Ovary (tissue), 7 donors: ENCODE measurements at regions not wholly inside any gene's neighbourhood (a gene's known extent, or its start where the extent isn't known, plus 50 kb on each side); places are given as distances from the start of the nearest gene placed in this dataset.

Source experiments
- DNase-seq, 5 donors: peaks; one replicate each; pipeline ENCODE4 v3.0.0-alpha.2; 2019 to 2020
- H3K27ac ChIP-seq, 2 donors: fragments of 200-600 bp; one replicate each; pipeline versions ENCODE4 v1.5.1 to v1.8.0; 2019 to 2022
- H3K27me3 ChIP-seq: fragments of 200-600 bp; one replicate; pipeline ENCODE4 v1.8.0; 2022
- H3K36me3 ChIP-seq: fragments of 200-600 bp; sonication (generic); one replicate; pipeline ENCODE4 v1.5.1; 2019
- H3K4me1 ChIP-seq: one replicate; pipeline ENCODE4 v1.8.1; 2013; ENCODE audit warnings: mild to moderate bottlenecking, moderate library complexity; ENCODE audit not compliant: insufficient read depth
- H3K4me3 ChIP-seq: fragments of 200-600 bp; sonication (generic); one replicate; pipeline ENCODE4 v1.5.1; 2017
- H3K9me3 ChIP-seq, 2 donors: fragments of 200-600 bp in 1 of 2; sonication (generic) in 1 of 2; one replicate each; pipeline versions ENCODE4 v1.5.1 to v1.8.1; 2013 to 2019; ENCODE audit warnings: mild to moderate bottlenecking in 1 of 2, moderate library complexity in 1 of 2
- CTCF ChIP-seq, 3 donors: fragments of 450-650 bp in 2 of 3; fragments of 200-600 bp in 1 of 3; IDR thresholded peaks; one replicate each; pipeline versions ENCODE4 v1.5.1 to v1.8.0; 2016 to 2022; ENCODE audit warnings: antibody characterized with exemption in 3 of 3, mild to moderate bottlenecking in 1 of 3
- EP300 ChIP-seq: sonication (generic); formaldehyde crosslinking; IDR thresholded peaks from one replicate; pipeline ENCODE4 v1.6.1; 2017; ENCODE audit warnings: antibody characterized with exemption
- POLR2A ChIP-seq: fragments of 450-650 bp; IDR thresholded peaks from one replicate; pipeline ENCODE4 v1.6.1; 2017; ENCODE audit warnings: antibody characterized with exemption, mild to moderate bottlenecking, moderate library complexity
- WGBS, 3 donors: extraction: QIAGEN DNeasy Blood & Tissue Kit in 1 of 3; methylation state at CpG; one replicate each; pipeline versions ENCODE4 v1.1.5 to v1.1.7; 2013 to 2017; 5-methylcytosine and 5-hydroxymethylcytosine counted together
- intact Hi-C, 4 donors: fragments of 100-400 bp; cut with DNase I; formaldehyde crosslinking; loops; one replicate each; pipeline versions ENCODE4 v1.11.0 to v1.15.1; 2022 to 2023
- donor health status: DM: no; HTN: no; CAD: no; lungs with moderate emphysema.
- donor health status: DM: no; HTN: no; CAD: no.
- donor health status: Bipolar disorder and iron deficiency.
- donor health status: DM: no; HTN: no; CAD: no.
- donor health status: DM: yes; HTN: yes; CAD: no.

- 39 to 54% (median 52%) methylated on average over 2 of the region's 2 CpGs for WGBS, 3 donors
- Histone ChIP-seq H3K9me3 (no peaks in the 10 kb centered on the region), H3K4me1 (no peaks in the 10 kb centered on the region), H3K4me3 (no peak overlapping the region), H3K27ac (no peak overlapping the region), H3K36me3 (no peaks in the 10 kb centered on the region), H3K27me3 (no peaks in the 10 kb centered on the region)
- intact Hi-C loops, result loop anchor here in 1 of 4 donors (10.0 kb wide), 1 partner anchor 912 kb away; no protein-coding TSS in a partner anchor
- no peak for DNase-seq
- TF ChIP-seq POLR2A, result no peak
- TF ChIP-seq EP300, result no peak
- no peak for TF ChIP-seq CTCF (IDR thresholded peaks at IDR 0.05)
Measured at GRCh38 chrX:144293229-144293628, 409.4 kb downstream of the UBE2NL start.

GRCh38 chrX:144295921-144296320 is 412.1 kb downstream of the UBE2NL start:
- WGBS, 3 donors, result 43 to 60% (median 59%) methylated on average over 1 of the region's 1 CpG
- intact Hi-C loops, result loop anchor here in 1 of 4 donors (10.0 kb wide), 1 partner anchor 909 kb away; no protein-coding TSS in a partner anchor
- H3K4me3 ChIP-seq, result no peak overlapping the region
- no peaks in the 10 kb centered on the region for H3K27me3 ChIP-seq
- DNase-seq, result no peak
- H3K36me3 ChIP-seq, result no peaks in the 10 kb centered on the region
- no peaks in the 10 kb centered on the region for H3K4me1 ChIP-seq
- H3K27ac ChIP-seq, result no peak overlapping the region
- H3K9me3 ChIP-seq, result no peaks in the 10 kb centered on the region
- no peak for TF ChIP-seq EP300
- no peak for TF ChIP-seq CTCF (IDR thresholded peaks at IDR 0.05)
- TF ChIP-seq POLR2A, result no peak

GRCh38 chrX:144297221-144297620 is 413.4 kb downstream of the UBE2NL start:
- 37 to 43% (median 40%) methylated on average over 2 of the region's 2 CpGs for WGBS, 3 donors
- Histone ChIP-seq H3K4me1 (no peaks in the 10 kb centered on the region), H3K4me3 (no peak overlapping the region), H3K27ac (no peak overlapping the region), H3K36me3 (no peaks in the 10 kb centered on the region), H3K9me3 (no peaks in the 10 kb centered on the region), H3K27me3 (no peaks in the 10 kb centered on the region)
- intact Hi-C loops, result loop anchor here in 1 of 4 donors (10.0 kb wide), 1 partner anchor 908 kb away; no protein-coding TSS in a partner anchor
- DNase-seq, result no peak
- TF ChIP-seq CTCF (IDR thresholded peaks at IDR 0.05) (no peak), EP300 (no peak), POLR2A (no peak)

- H3K36me3 ChIP-seq, result no peaks in the 10 kb centered on the region
- 69 to 82% (median 72%) methylated on average over 4 of the region's 4 CpGs for WGBS, 3 donors
- H3K27ac ChIP-seq, result no peak overlapping the region
- no peak for DNase-seq
- H3K27me3 ChIP-seq, result no peaks in the 10 kb centered on the region
- intact Hi-C loops, result no loop called here
- no peak overlapping the region for H3K4me3 ChIP-seq
- H3K4me1 ChIP-seq, result no peaks in the 10 kb centered on the region
- H3K9me3 ChIP-seq, result no peaks in the 10 kb centered on the region
- TF ChIP-seq EP300 (no peak), POLR2A (no peak), CTCF (IDR thresholded peaks at IDR 0.05) (no peak)
Measured at GRCh38 chrX:144327495-144327894, 443.6 kb downstream of the UBE2NL start.
